HCT116 (cell line): ENCODE measurements at regions not wholly inside any gene's neighbourhood (a gene's known extent, or its start where the extent isn't known, plus 50 kb on each side); places are given as distances from the start of the nearest gene placed in this dataset.

Source experiments
- ATF3 ChIP-seq: IDR thresholded peaks from 2 replicates; pipeline ENCODE4 v1.6.1; 2012
- CEBPB ChIP-seq: IDR thresholded peaks from 2 replicates; pipeline ENCODE4 v1.6.1; 2012; ENCODE audit warnings: low read depth
- CTCF ChIP-seq, 3 experiments: fragments of 200-600 bp in 1 of 3; sonication (generic) in 1 of 3; IDR thresholded peaks in 2 of 3; conservative IDR thresholded peaks in 1 of 3; 2 replicates each; pipeline ENCODE4 v1.5.1; 2012 to 2017; ENCODE audit warnings: low read depth in 2 of 3, low read length in 2 of 3, antibody characterized with exemption in 1 of 3, borderline replicate concordance in 1 of 3, control low read depth in 1 of 3, mild to moderate bottlenecking in 1 of 3, mixed read lengths in 1 of 3, mixed run types in 1 of 3, moderate library complexity in 1 of 3; ENCODE audit not compliant: insufficient read depth in 1 of 3
- ELF1 ChIP-seq: IDR thresholded peaks from 2 replicates; pipeline ENCODE4 v1.6.1; 2012; ENCODE audit warnings: low read depth, borderline replicate concordance
- EZH2 ChIP-seq: fragments of 200-600 bp; sonication (generic); IDR thresholded peaks from 2 replicates; pipeline ENCODE4 v1.6.1; 2017; ENCODE audit warnings: antibody characterized with exemption, mixed run types
- EZH2phosphoT487 ChIP-seq: fragments of 200-600 bp; IDR thresholded peaks from 2 replicates; pipeline ENCODE4 v1.6.1; 2018; ENCODE audit warnings: antibody characterized with exemption, borderline replicate concordance
- POLR2A ChIP-seq: IDR thresholded peaks from 2 replicates; pipeline ENCODE4 v1.7.0; 2011; ENCODE audit warnings: borderline replicate concordance; ENCODE audit not compliant: insufficient read depth, insufficient read length; ENCODE audit errors: extremely low read depth
- POLR2AphosphoS5 ChIP-seq: IDR thresholded peaks from 2 replicates; pipeline ENCODE4 v1.6.1; 2011; ENCODE audit warnings: mild to moderate bottlenecking, low read depth, low read length, moderate library complexity
- RAD21 ChIP-seq: IDR thresholded peaks from 2 replicates; pipeline ENCODE4 v1.6.1; 2012; ENCODE audit warnings: low read depth, mild to moderate bottlenecking
- REST ChIP-seq: IDR thresholded peaks from 2 replicates; pipeline ENCODE4 v1.6.1; 2012; ENCODE audit warnings: low read depth
- SP1 ChIP-seq: IDR thresholded peaks from 2 replicates; pipeline ENCODE4 v1.6.1; 2012; ENCODE audit warnings: low read depth
- SRF ChIP-seq: IDR thresholded peaks from 2 replicates; pipeline ENCODE4 v1.6.1; 2012; ENCODE audit warnings: low read depth
- ZNF274 ChIP-seq: fragments of 200-500 bp; sonication (Bioruptor generic); IDR thresholded peaks from 2 replicates; pipeline ENCODE4 v1.6.1; 2014; ENCODE audit warnings: mild to moderate bottlenecking, low read depth, low read length, inconsistent platforms

GRCh38 chr17:77371117-77371887 lies 230.5 kb downstream of the SEC14L1 start:
- no peak for TF ChIP-seq EZH2
- TF ChIP-seq CTCF (IDR thresholded peaks at IDR 0.05 in 2 of 3, conservative IDR thresholded peaks at IDR 0.05 in 1 of 3; ENCODE audit: borderline replicate concordance in 1 of 3, insufficient read depth in 1 of 3, low read depth in 2 of 3, low read length in 2 of 3): no peak
- TF ChIP-seq POLR2A: no peak
- no peak for TF ChIP-seq ZNF274
- no peak for TF ChIP-seq EZH2phosphoT487
- no peak for TF ChIP-seq REST
- no peak for TF ChIP-seq CEBPB
- no peak for TF ChIP-seq POLR2AphosphoS5
- no peak for TF ChIP-seq SRF
- no peak for TF ChIP-seq SP1
- no peak for TF ChIP-seq ELF1
- no peak for TF ChIP-seq ATF3
- TF ChIP-seq RAD21: no peak
